Liver (tissue), 7 donors: ENCODE measurements at regions not wholly inside any gene's neighbourhood (a gene's known extent, or its start where the extent isn't known, plus 50 kb on each side); places are given as distances from the start of the nearest gene placed in this dataset.

Source experiments
- DNase-seq: peaks from one replicate; pipeline ENCODE4 v3.0.0-alpha.2; 2017; ENCODE audit warnings: low spot score
- H3K27ac ChIP-seq, 2 donors: one replicate each; pipeline ENCODE4 v1.7.0; 2013; ENCODE audit warnings: inconsistent platforms in 2 of 2, low read length in 2 of 2, control low read depth in 1 of 2, low read depth in 1 of 2, mild to moderate bottlenecking in 1 of 2
- H3K27me3 ChIP-seq, 4 donors: one replicate each; pipeline versions ENCODE4 v1.6.1 to v1.7.0; 2013; ENCODE audit warnings: low read length in 3 of 4, inconsistent platforms in 1 of 4, mild to moderate bottlenecking in 1 of 4, moderate library complexity in 1 of 4; ENCODE audit not compliant: control insufficient read depth in 4 of 4, insufficient read depth in 4 of 4
- H3K36me3 ChIP-seq, 4 donors: one replicate each; pipeline versions ENCODE4 v1.6.1 to v1.7.0; 2013; ENCODE audit warnings: low read length in 3 of 4, mild to moderate bottlenecking in 3 of 4, low read depth in 1 of 4, moderate library complexity in 1 of 4; ENCODE audit not compliant: control insufficient read depth in 4 of 4, insufficient read depth in 3 of 4
- H3K4me1 ChIP-seq, 4 donors: one replicate each; pipeline versions ENCODE4 v1.6.1 to v1.7.0; 2013; ENCODE audit warnings: low read length in 3 of 4, mild to moderate bottlenecking in 3 of 4, moderate library complexity in 1 of 4; ENCODE audit not compliant: control insufficient read depth in 4 of 4, insufficient read depth in 4 of 4
- H3K4me3 ChIP-seq, 3 donors: one replicate each; pipeline versions ENCODE4 v1.6.1 to v1.7.0; 2013; ENCODE audit warnings: low read length in 3 of 3, control low read depth in 1 of 3, low read depth in 1 of 3, mild to moderate bottlenecking in 1 of 3
- H3K9ac ChIP-seq, 2 donors: one replicate each; pipeline ENCODE4 v1.7.0; 2013; ENCODE audit warnings: low read length in 2 of 2, mild to moderate bottlenecking in 2 of 2, moderate library complexity in 2 of 2, control low read depth in 1 of 2, low read depth in 1 of 2
- H3K9me3 ChIP-seq, 4 donors: one replicate each; pipeline versions ENCODE4 v1.6.1 to v1.7.0; 2013; ENCODE audit warnings: low read length in 3 of 4; ENCODE audit not compliant: control insufficient read depth in 4 of 4
- ATF3 ChIP-seq: IDR thresholded peaks from 2 replicates; pipeline ENCODE4 v1.6.1; 2016; ENCODE audit warnings: antibody characterized with exemption
- EGR1 ChIP-seq, 2 donors: IDR thresholded peaks; 2 replicates each; pipeline ENCODE4 v1.6.1; 2016 to 2018; ENCODE audit warnings: antibody characterized with exemption in 2 of 2, low read depth in 2 of 2
- FOXA2 ChIP-seq: IDR thresholded peaks from 2 replicates; pipeline ENCODE4 v1.6.1; 2016; ENCODE audit warnings: antibody characterized with exemption
- GABPA ChIP-seq, 2 donors: IDR thresholded peaks in 1 of 2; conservative IDR thresholded peaks in 1 of 2; 2 replicates each; pipeline ENCODE4 v1.6.1; 2016; ENCODE audit warnings: antibody characterized with exemption in 2 of 2, mild to moderate bottlenecking in 1 of 2, moderate library complexity in 1 of 2
- HNF4A ChIP-seq, 2 donors: conservative IDR thresholded peaks; 2 replicates each; pipeline ENCODE4 v1.6.1; 2016; ENCODE audit warnings: antibody characterized with exemption in 2 of 2, mild to moderate bottlenecking in 2 of 2
- HNF4G ChIP-seq: IDR thresholded peaks from 2 replicates; pipeline ENCODE4 v1.6.1; 2016; ENCODE audit warnings: antibody characterized with exemption
- JUND ChIP-seq, 2 donors: IDR thresholded peaks; 2 replicates each; pipeline ENCODE4 v1.6.1; 2016; ENCODE audit warnings: antibody characterized with exemption in 2 of 2
- MAX ChIP-seq: IDR thresholded peaks from 2 replicates; pipeline ENCODE4 v1.6.1; 2016; ENCODE audit warnings: antibody characterized with exemption
- NR2F2 ChIP-seq: IDR thresholded peaks from 2 replicates; pipeline ENCODE4 v1.6.1; 2016; ENCODE audit warnings: antibody characterized with exemption
- RAD21 ChIP-seq, 2 donors: IDR thresholded peaks; 2 replicates each; pipeline ENCODE4 v1.6.1; 2016; ENCODE audit warnings: antibody characterized with exemption in 2 of 2, mild to moderate bottlenecking in 2 of 2
- REST ChIP-seq: IDR thresholded peaks from 2 replicates; pipeline ENCODE4 v1.6.1; 2016; ENCODE audit warnings: antibody characterized with exemption, mild to moderate bottlenecking
- RXRA ChIP-seq, 2 donors: IDR thresholded peaks; 2 replicates each; pipeline ENCODE4 v1.6.1; 2017 to 2018; ENCODE audit warnings: antibody characterized with exemption in 2 of 2, mild to moderate bottlenecking in 1 of 2
- SP1 ChIP-seq: IDR thresholded peaks from 2 replicates; pipeline ENCODE4 v1.6.1; 2018; ENCODE audit warnings: antibody characterized with exemption, mild to moderate bottlenecking
- TAF1 ChIP-seq: conservative IDR thresholded peaks from 2 replicates; pipeline ENCODE4 v1.6.1; 2016; ENCODE audit warnings: antibody characterized with exemption, mild to moderate bottlenecking
- ZBTB33 ChIP-seq: IDR thresholded peaks from 2 replicates; pipeline ENCODE4 v1.6.1; 2016; ENCODE audit warnings: antibody characterized with exemption
- WGBS: extraction: QIAGEN DNeasy Blood & Tissue Kit; methylation state at CpG from one replicate; pipeline ENCODE4 v1.1.7; 2013; 5-methylcytosine and 5-hydroxymethylcytosine counted together
- donor health status: healthy.
- donor health status: healthy.
- donor health status: healthy.
- donor health status: healthy.

GRCh38 chr4:178142724-178143123, 700.5 kb upstream of the AGA start:
- WGBS = 89% methylated on average over 8 of the region's 8 CpGs

GRCh38 chr4:178148106-178148505, 705.9 kb upstream of the AGA start:
- 70% methylated on average over 2 of the region's 2 CpGs for WGBS
- no peak overlapping the region for H3K4me3 ChIP-seq
- H3K27ac ChIP-seq = no peak overlapping the region
- no peaks in the 10 kb centered on the region for H3K4me1 ChIP-seq
- DNase-seq = no peak
- no peak overlapping the region for H3K9ac ChIP-seq
- no peak for TF ChIP-seq RXRA (IDR thresholded peaks at IDR 0.05)
- TF ChIP-seq FOXA2 = no peak
- no peak for TF ChIP-seq GABPA (IDR thresholded peaks at IDR 0.05 in 1 of 2, conservative IDR thresholded peaks at IDR 0.05 in 1 of 2)
- no peak for TF ChIP-seq REST
- TF ChIP-seq JUND (IDR thresholded peaks at IDR 0.05) = no peak
- no peaks in the 10 kb centered on the region for H3K27me3 ChIP-seq
- no peaks in the 10 kb centered on the region for H3K36me3 ChIP-seq
- H3K9me3 ChIP-seq = peaks cover 0 to 4% (median 0%) of the 10 kb centered on the region in 4 donors

More at GRCh38 chr4:178142724-178143123, 700.5 kb upstream of the AGA start:
- no peak overlapping the region for H3K9ac ChIP-seq
- no peak overlapping the region for H3K27ac ChIP-seq
- H3K4me3 ChIP-seq = no peak overlapping the region
- H3K9me3 ChIP-seq = peaks cover 0 to 6% (median 0%) of the 10 kb centered on the region in 4 donors
- TF ChIP-seq RAD21 (IDR thresholded peaks at IDR 0.05) (no peak), FOXA2 (no peak), TAF1 (no peak), MAX (no peak), RXRA (IDR thresholded peaks at IDR 0.05) (no peak), ATF3 (no peak), SP1 (no peak), EGR1 (IDR thresholded peaks at IDR 0.05; ENCODE audit: low read depth in 2 of 2) (no peak)
- no peaks in the 10 kb centered on the region for H3K36me3 ChIP-seq
- no peaks in the 10 kb centered on the region for H3K27me3 ChIP-seq
- DNase-seq = no peak
- H3K4me1 ChIP-seq = no peaks in the 10 kb centered on the region

- H3K4me3 ChIP-seq = no peak overlapping the region
- H3K9me3 ChIP-seq = peaks cover 6 to 14% (median 7%) of the 10 kb centered on the region in 4 donors
- no peak overlapping the region for H3K27ac ChIP-seq
- H3K9ac ChIP-seq = no peak overlapping the region
- peaks cover 0 to 2% (median 0%) of the 10 kb centered on the region in 4 donors for H3K36me3 ChIP-seq
- no peak for DNase-seq
- WGBS = 68% methylated on average over 11 of the region's 11 CpGs
- H3K4me1 ChIP-seq = no peaks in the 10 kb centered on the region
- no peaks in the 10 kb centered on the region for H3K27me3 ChIP-seq
- TF ChIP-seq GABPA (IDR thresholded peaks at IDR 0.05 in 1 of 2, conservative IDR thresholded peaks at IDR 0.05 in 1 of 2) (no peak), ZBTB33 (no peak), HNF4G (no peak), NR2F2 (no peak), TAF1 (no peak), REST (no peak), HNF4A (conservative IDR thresholded peaks at IDR 0.05) (no peak), MAX (no peak), EGR1 (IDR thresholded peaks at IDR 0.05; ENCODE audit: low read depth in 2 of 2) (no peak), RXRA (IDR thresholded peaks at IDR 0.05) (no peak)
These were observed 723.2 kb upstream of the AGA start for GRCh38 chr4:178165251-178165950.
